GM23338 (cell line): ENCODE measurements at regions not wholly inside any gene's neighbourhood (a gene's known extent, or its start where the extent isn't known, plus 50 kb on each side); places are given as distances from the start of the nearest gene placed in this dataset.
"Not testable (repeated sequence)": the region's sequence is repeated elsewhere in the genome, so short reads cannot be mapped to it uniquely, and the experiment has no call there.

Experiments
- CREB1 ChIP-seq: fragments of 250-450 bp; sonication (Bioruptor Pico); IDR thresholded peaks from 2 replicates; pipeline ENCODE4 v1.5.0; 2020; ENCODE audit warnings: low read depth, mild to moderate bottlenecking, moderate library complexity
- CTCF ChIP-seq, 2 experiments: fragments of 200-600 bp in 1 of 2; sonication (generic) in 1 of 2; conservative IDR thresholded peaks; 2 replicates each; pipeline versions ENCODE4 v1.5.1 to v1.6.1; 2016 to 2017; ENCODE audit warnings: antibody characterized with exemption in 2 of 2, low read depth in 2 of 2, mild to moderate bottlenecking in 2 of 2, moderate library complexity in 1 of 2
- ETS1 ChIP-seq: IDR thresholded peaks from 2 replicates; pipeline ENCODE4 v1.6.1; 2016; ENCODE audit warnings: antibody characterized with exemption
- EZH2 ChIP-seq: fragments of 200-600 bp; sonication (generic); IDR thresholded peaks from one replicate; pipeline ENCODE4 v1.8.0; 2017; ENCODE audit warnings: antibody characterized with exemption, mild to moderate bottlenecking, low read depth; ENCODE audit not compliant: unreplicated experiment
- EZH2phosphoT487 ChIP-seq: fragments of 200-600 bp; sonication (generic); IDR thresholded peaks from one replicate; pipeline ENCODE4 v1.8.1; 2018; ENCODE audit warnings: antibody characterized with exemption; ENCODE audit not compliant: unreplicated experiment
- JUNB ChIP-seq: IDR thresholded peaks from one replicate; pipeline ENCODE4 v1.6.1; 2016; ENCODE audit warnings: antibody characterized with exemption; ENCODE audit not compliant: unreplicated experiment
- NANOG ChIP-seq: IDR thresholded peaks from 2 replicates; pipeline ENCODE4 v1.6.1; 2016; ENCODE audit warnings: antibody characterized with exemption, borderline replicate concordance
- POLR2AphosphoS5 ChIP-seq: IDR thresholded peaks from 2 replicates; pipeline ENCODE4 v1.6.1; 2016; ENCODE audit warnings: antibody characterized with exemption, low read depth
- STAT1 ChIP-seq: IDR thresholded peaks from one replicate; pipeline ENCODE4 v1.6.1; 2016; ENCODE audit warnings: antibody characterized with exemption; ENCODE audit not compliant: unreplicated experiment
- ZNF114 ChIP-seq: fragments of 250-450 bp; sonication (Bioruptor Pico); IDR thresholded peaks from 2 replicates; pipeline ENCODE4 v1.5.0; 2020; ENCODE audit warnings: mild to moderate bottlenecking, moderate library complexity
- ZNF331 ChIP-seq: fragments of 250-450 bp; sonication (Bioruptor Pico); IDR thresholded peaks from 2 replicates; pipeline ENCODE4 v1.5.0; 2020; ENCODE audit warnings: low read depth, mild to moderate bottlenecking, moderate library complexity
- ZNF462 ChIP-seq: fragments of 250-450 bp; sonication (Bioruptor Pico); IDR thresholded peaks from 2 replicates; pipeline ENCODE4 v1.5.0; 2020; ENCODE audit warnings: mild to moderate bottlenecking, moderate library complexity
- TF ChIP-seq, protein P1 (sequence below): IDR thresholded peaks from one replicate; pipeline ENCODE4 v1.6.1; 2018; ENCODE audit warnings: antibody characterized with exemption; ENCODE audit not compliant: unreplicated experiment

DNA sequence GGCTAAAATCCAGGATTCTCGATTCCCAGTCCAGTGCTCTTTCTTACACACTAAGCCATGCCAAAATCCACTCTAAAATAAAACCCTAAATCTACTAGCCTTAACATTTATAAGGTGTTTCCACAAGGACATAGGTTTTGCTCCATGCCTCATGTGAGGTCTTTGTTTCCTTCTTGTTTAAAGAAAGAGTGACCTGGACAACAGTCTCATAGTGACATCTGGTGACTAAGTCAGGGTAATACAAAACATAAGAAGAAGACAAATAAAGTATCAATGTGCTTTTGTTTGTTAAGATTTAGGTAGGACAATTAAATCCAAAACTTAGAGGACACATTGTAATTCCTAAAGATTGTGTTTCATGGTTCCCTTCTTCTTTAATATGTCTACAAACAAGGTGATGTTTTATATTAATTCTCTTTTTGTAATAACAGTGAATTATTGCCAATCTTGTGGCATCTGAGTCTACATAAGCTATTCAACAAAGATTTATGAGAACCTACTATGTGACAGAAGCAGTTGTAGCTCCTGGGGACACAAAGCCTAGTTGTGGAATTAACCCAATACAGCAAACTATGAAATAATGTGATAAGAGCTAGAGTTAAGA, 93.0 kb upstream of the TRIM77 start:
- peak; percentile 60 to 66 for TF ChIP-seq CTCF (conservative IDR thresholded peaks at IDR 0.05; ENCODE audit: low read depth in 2 of 2)
- not testable (repeated sequence) for TF ChIP-seq CREB1 (CRISPR knock-in tag); EZH2; POLR2AphosphoS5; STAT1; EZH2phosphoT487; ZNF114 (CRISPR knock-in tag); ETS1; ZNF331 (CRISPR knock-in tag); NANOG; JUNB; ZNF462 (CRISPR knock-in tag)
- TF ChIP-seq, protein P1, sequence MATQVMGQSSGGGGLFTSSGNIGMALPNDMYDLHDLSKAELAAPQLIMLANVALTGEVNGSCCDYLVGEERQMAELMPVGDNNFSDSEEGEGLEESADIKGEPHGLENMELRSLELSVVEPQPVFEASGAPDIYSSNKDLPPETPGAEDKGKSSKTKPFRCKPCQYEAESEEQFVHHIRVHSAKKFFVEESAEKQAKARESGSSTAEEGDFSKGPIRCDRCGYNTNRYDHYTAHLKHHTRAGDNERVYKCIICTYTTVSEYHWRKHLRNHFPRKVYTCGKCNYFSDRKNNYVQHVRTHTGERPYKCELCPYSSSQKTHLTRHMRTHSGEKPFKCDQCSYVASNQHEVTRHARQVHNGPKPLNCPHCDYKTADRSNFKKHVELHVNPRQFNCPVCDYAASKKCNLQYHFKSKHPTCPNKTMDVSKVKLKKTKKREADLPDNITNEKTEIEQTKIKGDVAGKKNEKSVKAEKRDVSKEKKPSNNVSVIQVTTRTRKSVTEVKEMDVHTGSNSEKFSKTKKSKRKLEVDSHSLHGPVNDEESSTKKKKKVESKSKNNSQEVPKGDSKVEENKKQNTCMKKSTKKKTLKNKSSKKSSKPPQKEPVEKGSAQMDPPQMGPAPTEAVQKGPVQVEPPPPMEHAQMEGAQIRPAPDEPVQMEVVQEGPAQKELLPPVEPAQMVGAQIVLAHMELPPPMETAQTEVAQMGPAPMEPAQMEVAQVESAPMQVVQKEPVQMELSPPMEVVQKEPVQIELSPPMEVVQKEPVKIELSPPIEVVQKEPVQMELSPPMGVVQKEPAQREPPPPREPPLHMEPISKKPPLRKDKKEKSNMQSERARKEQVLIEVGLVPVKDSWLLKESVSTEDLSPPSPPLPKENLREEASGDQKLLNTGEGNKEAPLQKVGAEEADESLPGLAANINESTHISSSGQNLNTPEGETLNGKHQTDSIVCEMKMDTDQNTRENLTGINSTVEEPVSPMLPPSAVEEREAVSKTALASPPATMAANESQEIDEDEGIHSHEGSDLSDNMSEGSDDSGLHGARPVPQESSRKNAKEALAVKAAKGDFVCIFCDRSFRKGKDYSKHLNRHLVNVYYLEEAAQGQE = not testable (repeated sequence)
